Nephron (organoid): ENCODE measurements at regions not wholly inside any gene's neighbourhood (a gene's known extent, or its start where the extent isn't known, plus 50 kb on each side); places are given as distances from the start of the nearest gene placed in this dataset.

Source experiments
- H3K27ac Mint-ChIP-seq, 3 experiments: 2 replicates each; pipeline ENCODE4 v1.8.0; 2020; ENCODE audit warnings: mixed read lengths in 3 of 3, mild to moderate bottlenecking in 2 of 3, moderate library complexity in 1 of 3
- H3K27me3 Mint-ChIP-seq: 2 replicates; pipeline ENCODE4 v1.8.0; 2021; ENCODE audit warnings: low read depth, mild to moderate bottlenecking, moderate library complexity, mixed read lengths
- H3K36me3 Mint-ChIP-seq: 2 replicates; pipeline ENCODE4 v1.8.0; 2020; ENCODE audit warnings: low read depth, mixed read lengths
- H3K4me1 Mint-ChIP-seq: 2 replicates; pipeline ENCODE4 v1.8.0; 2020; ENCODE audit warnings: mixed read lengths
- H3K4me3 Mint-ChIP-seq, 3 experiments: 2 replicates each; pipeline ENCODE4 v1.8.0; 2020; ENCODE audit warnings: mild to moderate bottlenecking in 3 of 3, mixed read lengths in 3 of 3, moderate library complexity in 2 of 3
- H3K9me3 Mint-ChIP-seq: 2 replicates; pipeline ENCODE4 v1.8.0; 2020; ENCODE audit warnings: mixed read lengths
- CTCF ChIP-seq, 3 experiments: fragments of 200-600 bp; sonication (generic); IDR thresholded peaks; one replicate each; pipeline ENCODE4 v1.5.0; 2021; ENCODE audit warnings: antibody characterized with exemption in 3 of 3; ENCODE audit not compliant: unreplicated experiment in 3 of 3

- H3K36me3 Mint-ChIP-seq, result no peaks in the 10 kb centered on the region
- no peak overlapping the region for H3K27ac Mint-ChIP-seq
- no peaks in the 10 kb centered on the region for H3K4me1 Mint-ChIP-seq
- H3K9me3 Mint-ChIP-seq, result peaks cover 7% of the 10 kb centered on the region
- no peak overlapping the region for H3K4me3 Mint-ChIP-seq
- no peaks in the 10 kb centered on the region for H3K27me3 Mint-ChIP-seq
- no peak for TF ChIP-seq CTCF (IDR thresholded peaks at IDR 0.05; ENCODE audit: unreplicated experiment in 3 of 3)
Observed at GRCh38 chrX:45718676-45719075, 518.0 kb upstream of the DIPK2B start.

GRCh38 chrX:45716750-45717149 is 516.1 kb upstream of the DIPK2B start:
- H3K4me1 Mint-ChIP-seq, result no peaks in the 10 kb centered on the region
- TF ChIP-seq CTCF (IDR thresholded peaks at IDR 0.05; ENCODE audit: unreplicated experiment in 3 of 3), result no peak
- H3K4me3 Mint-ChIP-seq, result no peak overlapping the region
- H3K9me3 Mint-ChIP-seq, result peaks cover 7% of the 10 kb centered on the region
- H3K27ac Mint-ChIP-seq, result no peak overlapping the region
- no peaks in the 10 kb centered on the region for H3K27me3 Mint-ChIP-seq
- H3K36me3 Mint-ChIP-seq, result no peaks in the 10 kb centered on the region

- no peak for TF ChIP-seq CTCF (IDR thresholded peaks at IDR 0.05; ENCODE audit: unreplicated experiment in 3 of 3)
- H3K36me3 Mint-ChIP-seq, result no peaks in the 10 kb centered on the region
- no peak overlapping the region for H3K27ac Mint-ChIP-seq
- H3K9me3 Mint-ChIP-seq, result peaks cover 7% of the 10 kb centered on the region
- H3K4me3 Mint-ChIP-seq, result no peak overlapping the region
- H3K4me1 Mint-ChIP-seq, result no peaks in the 10 kb centered on the region
- H3K27me3 Mint-ChIP-seq, result no peaks in the 10 kb centered on the region
Observed at GRCh38 chrX:45715748-45716147, 515.1 kb upstream of the DIPK2B start.

- Mint-ChIP-seq H3K9me3 (peaks cover 4% of the 10 kb centered on the region), H3K27ac (no peak overlapping the region), H3K4me1 (no peaks in the 10 kb centered on the region), H3K4me3 (no peak overlapping the region), H3K27me3 (peaks cover under 1% of the 10 kb centered on the region), H3K36me3 (no peaks in the 10 kb centered on the region)
- no peak for TF ChIP-seq CTCF (IDR thresholded peaks at IDR 0.05; ENCODE audit: unreplicated experiment in 3 of 3)
Observed at GRCh38 chrX:45714866-45715265, 514.2 kb upstream of the DIPK2B start.

GRCh38 chrX:45712067-45712466 is 511.4 kb upstream of the DIPK2B start:
- TF ChIP-seq CTCF (IDR thresholded peaks at IDR 0.05; ENCODE audit: unreplicated experiment in 3 of 3), result no peak
- no peak overlapping the region for H3K27ac Mint-ChIP-seq
- no peaks in the 10 kb centered on the region for H3K36me3 Mint-ChIP-seq
- H3K27me3 Mint-ChIP-seq, result peaks cover 4% of the 10 kb centered on the region
- H3K9me3 Mint-ChIP-seq, result peaks cover 5% of the 10 kb centered on the region
- H3K4me3 Mint-ChIP-seq, result no peak overlapping the region
- H3K4me1 Mint-ChIP-seq, result no peaks in the 10 kb centered on the region

GRCh38 chrX:45711231-45711630 is 510.6 kb upstream of the DIPK2B start:
- Mint-ChIP-seq H3K36me3 (no peaks in the 10 kb centered on the region), H3K27me3 (peaks cover 4% of the 10 kb centered on the region), H3K4me3 (no peak overlapping the region), H3K9me3 (peaks cover 5% of the 10 kb centered on the region), H3K4me1 (no peaks in the 10 kb centered on the region), H3K27ac (no peak overlapping the region)
- no peak for TF ChIP-seq CTCF (IDR thresholded peaks at IDR 0.05; ENCODE audit: unreplicated experiment in 3 of 3)
